ENCODE measurements at regions not wholly inside any gene's neighbourhood (a gene's known extent, or its start where the extent isn't known, plus 50 kb on each side); places are given as distances from the start of the nearest gene placed in this dataset.

DNA sequence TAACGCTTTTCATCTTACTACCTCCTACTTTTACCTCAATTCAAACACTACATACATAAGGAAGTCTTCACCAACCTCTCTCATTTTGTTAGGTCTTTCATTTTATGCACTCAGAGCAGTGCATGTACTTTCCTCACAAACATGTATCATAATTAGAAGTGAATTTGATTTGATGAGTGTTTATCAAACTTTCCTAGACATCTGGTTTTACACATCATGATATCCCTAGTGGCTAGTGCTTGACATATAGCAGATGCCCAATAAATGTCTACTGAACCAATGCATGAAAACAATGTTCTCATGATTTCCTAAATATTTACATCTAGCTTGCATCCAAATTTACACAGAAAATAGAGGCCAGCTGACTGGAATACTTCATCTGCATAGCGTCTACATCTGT is 323.4 kb upstream of the KIF2B start:
- TF ChIP-seq, protein P1, sequence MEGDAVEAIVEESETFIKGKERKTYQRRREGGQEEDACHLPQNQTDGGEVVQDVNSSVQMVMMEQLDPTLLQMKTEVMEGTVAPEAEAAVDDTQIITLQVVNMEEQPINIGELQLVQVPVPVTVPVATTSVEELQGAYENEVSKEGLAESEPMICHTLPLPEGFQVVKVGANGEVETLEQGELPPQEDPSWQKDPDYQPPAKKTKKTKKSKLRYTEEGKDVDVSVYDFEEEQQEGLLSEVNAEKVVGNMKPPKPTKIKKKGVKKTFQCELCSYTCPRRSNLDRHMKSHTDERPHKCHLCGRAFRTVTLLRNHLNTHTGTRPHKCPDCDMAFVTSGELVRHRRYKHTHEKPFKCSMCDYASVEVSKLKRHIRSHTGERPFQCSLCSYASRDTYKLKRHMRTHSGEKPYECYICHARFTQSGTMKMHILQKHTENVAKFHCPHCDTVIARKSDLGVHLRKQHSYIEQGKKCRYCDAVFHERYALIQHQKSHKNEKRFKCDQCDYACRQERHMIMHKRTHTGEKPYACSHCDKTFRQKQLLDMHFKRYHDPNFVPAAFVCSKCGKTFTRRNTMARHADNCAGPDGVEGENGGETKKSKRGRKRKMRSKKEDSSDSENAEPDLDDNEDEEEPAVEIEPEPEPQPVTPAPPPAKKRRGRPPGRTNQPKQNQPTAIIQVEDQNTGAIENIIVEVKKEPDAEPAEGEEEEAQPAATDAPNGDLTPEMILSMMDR (conservative IDR thresholded peaks at IDR 0.05; ENCODE audit: low read depth, low read length), result no peak
- no peak for TF ChIP-seq EZH2 (IDR thresholded peaks at IDR 0.05; ENCODE audit: borderline replicate concordance, low read depth, low read length, poor library complexity, severe bottlenecking)
- Histone ChIP-seq H3K27ac (ENCODE audit: low read depth, low read length, poor library complexity, severe bottlenecking) (no peak overlapping the region), H3K4me1 (ENCODE audit: insufficient read depth, low read length, poor library complexity, severe bottlenecking) (no peaks in the 10 kb centered on the region), H3K4me3 (ENCODE audit: low read depth, low read length, poor library complexity, severe bottlenecking) (no peak overlapping the region), H3K27me3 (replicated peaks; ENCODE audit: insufficient read depth, low read depth, low read length, poor library complexity) (no peaks in the 10 kb centered on the region), H3K9me3 (ENCODE audit: low read depth, low read length, poor library complexity, severe bottlenecking) (no peaks in the 10 kb centered on the region), H3K36me3 (ENCODE audit: insufficient read depth, low read length, poor library complexity, severe bottlenecking) (no peaks in the 10 kb centered on the region)
- POLR2A ChIA-PET (ENCODE audit: low non-redundant PET), result no interaction called here
- DNase-seq (ENCODE audit: low spot score), result no peak
- intact Hi-C loops (cut with micrococcal nuclease; ENCODE audit: unreplicated experiment), result no loop called here
- BruUV-seq (replicated peaks), result no TSS peak
- CTCF ChIA-PET, result no interaction called here

DNA sequence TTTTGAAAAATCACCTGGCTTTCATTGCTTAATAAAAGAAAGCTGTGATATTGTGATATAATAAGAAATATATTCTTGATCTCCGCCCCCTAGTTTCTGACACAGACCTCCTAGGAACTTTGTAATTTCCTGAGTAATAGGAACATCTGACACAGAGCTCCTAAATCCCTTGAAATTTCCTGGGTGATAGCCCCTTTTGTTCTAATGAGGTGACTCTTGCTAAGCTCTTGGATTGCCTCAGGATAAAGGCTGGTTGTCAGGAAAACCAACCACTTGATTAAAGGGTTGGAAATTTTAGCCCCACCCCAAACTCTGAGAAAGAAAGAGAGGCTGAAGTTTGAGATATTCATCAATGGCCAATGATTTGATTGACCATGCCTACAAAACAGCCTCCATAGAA is 326.4 kb upstream of the KIF2B start:
- no TSS peak for BruUV-seq (replicated peaks)
- ChIA-PET POLR2A (ENCODE audit: low non-redundant PET) (no interaction called here), CTCF (no interaction called here)
- DNase-seq (ENCODE audit: low spot score), result no peak
- TF ChIP-seq EZH2 (IDR thresholded peaks at IDR 0.05; ENCODE audit: borderline replicate concordance, low read depth, low read length, poor library complexity, severe bottlenecking), result no peak
- TF ChIP-seq, protein P1 (conservative IDR thresholded peaks at IDR 0.05; ENCODE audit: low read depth, low read length), result no peak
- H3K27ac ChIP-seq (ENCODE audit: low read depth, low read length, poor library complexity, severe bottlenecking), result no peak overlapping the region
- H3K36me3 ChIP-seq (ENCODE audit: insufficient read depth, low read length, poor library complexity, severe bottlenecking), result no peaks in the 10 kb centered on the region
- no peaks in the 10 kb centered on the region for H3K27me3 ChIP-seq (replicated peaks; ENCODE audit: insufficient read depth, low read depth, low read length, poor library complexity)
- no peak overlapping the region for H3K4me3 ChIP-seq (ENCODE audit: low read depth, low read length, poor library complexity, severe bottlenecking)
- H3K9me3 ChIP-seq (ENCODE audit: low read depth, low read length, poor library complexity, severe bottlenecking), result no peaks in the 10 kb centered on the region
- no peaks in the 10 kb centered on the region for H3K4me1 ChIP-seq (ENCODE audit: insufficient read depth, low read length, poor library complexity, severe bottlenecking)
- intact Hi-C loops (cut with micrococcal nuclease; ENCODE audit: unreplicated experiment), result no loop called here

DNA sequence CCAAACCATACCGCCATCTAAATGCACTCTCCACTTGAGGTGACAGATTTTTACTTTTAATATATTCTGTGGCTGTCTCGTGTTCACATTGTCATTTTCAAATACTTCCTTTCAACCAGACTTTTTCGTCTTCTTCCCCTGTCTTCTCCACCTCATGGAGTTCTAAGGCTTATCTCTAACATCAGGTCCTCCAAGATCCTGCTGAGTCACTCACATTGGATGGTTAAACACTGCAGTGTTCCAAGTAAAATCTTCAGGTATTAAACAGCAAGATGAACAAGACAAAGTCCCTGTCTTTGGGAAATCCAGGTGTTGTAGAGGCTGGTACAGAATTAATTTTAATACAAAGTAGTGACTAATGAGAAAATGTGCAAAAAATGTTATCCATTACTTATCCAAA is 330.2 kb upstream of the KIF2B start:
- Histone ChIP-seq H3K9me3 (ENCODE audit: low read depth, low read length, poor library complexity, severe bottlenecking) (no peaks in the 10 kb centered on the region), H3K27ac (ENCODE audit: low read depth, low read length, poor library complexity, severe bottlenecking) (no peak overlapping the region), H3K4me3 (ENCODE audit: low read depth, low read length, poor library complexity, severe bottlenecking) (no peak overlapping the region), H3K4me1 (ENCODE audit: insufficient read depth, low read length, poor library complexity, severe bottlenecking) (no peaks in the 10 kb centered on the region), H3K36me3 (ENCODE audit: insufficient read depth, low read length, poor library complexity, severe bottlenecking) (no peaks in the 10 kb centered on the region), H3K27me3 (replicated peaks; ENCODE audit: insufficient read depth, low read depth, low read length, poor library complexity) (no peaks in the 10 kb centered on the region)
- DNase-seq (ENCODE audit: low spot score), result no peak
- ChIA-PET POLR2A (ENCODE audit: low non-redundant PET) (no interaction called here), CTCF (no interaction called here)
- TF ChIP-seq, protein P1 (conservative IDR thresholded peaks at IDR 0.05; ENCODE audit: low read depth, low read length), result no peak
- no peak for TF ChIP-seq EZH2 (IDR thresholded peaks at IDR 0.05; ENCODE audit: borderline replicate concordance, low read depth, low read length, poor library complexity, severe bottlenecking)
- intact Hi-C loops (cut with micrococcal nuclease; ENCODE audit: unreplicated experiment), result no loop called here
- no TSS peak for BruUV-seq (replicated peaks)

All from A673 (cell line).